Umbilical cord (tissue), 1 donor: ENCODE measurements at regions not wholly inside any gene's neighbourhood (a gene's known extent, or its start where the extent isn't known, plus 50 kb on each side); places are given as distances from the start of the nearest gene placed in this dataset.
A peak's percentile ranks its signal among the peaks of the same experiment; 100 is the strongest.
"Not testable (repeated sequence)": the region's sequence is repeated elsewhere in the genome, so short reads cannot be mapped to it uniquely, and the experiment has no call there.

Source experiments
- DNase-seq: peaks from one replicate; pipeline ENCODE4 v3.0.0-alpha.2; 2015; ENCODE audit warnings: low spot score

DNA sequence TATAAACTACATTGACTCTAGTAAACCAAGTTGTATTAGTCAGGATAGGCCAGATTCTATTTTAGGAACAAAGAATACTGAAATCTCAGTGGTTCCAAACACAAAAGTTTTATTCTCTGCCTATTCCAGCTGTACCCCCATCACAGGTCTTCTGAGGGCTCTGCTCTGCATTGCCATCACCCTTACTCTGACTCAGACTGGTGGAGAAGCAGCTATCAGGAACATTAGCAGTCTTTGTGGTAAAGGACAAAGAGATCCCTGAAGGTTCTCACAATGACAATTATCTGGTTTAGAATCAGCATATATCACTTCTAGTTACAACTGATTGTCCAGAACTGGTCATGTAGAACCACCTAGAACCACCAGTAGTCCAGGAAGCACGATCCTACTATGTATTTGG, 251.1 kb downstream of the GLUD2 start:
- no peak for DNase-seq

DNA sequence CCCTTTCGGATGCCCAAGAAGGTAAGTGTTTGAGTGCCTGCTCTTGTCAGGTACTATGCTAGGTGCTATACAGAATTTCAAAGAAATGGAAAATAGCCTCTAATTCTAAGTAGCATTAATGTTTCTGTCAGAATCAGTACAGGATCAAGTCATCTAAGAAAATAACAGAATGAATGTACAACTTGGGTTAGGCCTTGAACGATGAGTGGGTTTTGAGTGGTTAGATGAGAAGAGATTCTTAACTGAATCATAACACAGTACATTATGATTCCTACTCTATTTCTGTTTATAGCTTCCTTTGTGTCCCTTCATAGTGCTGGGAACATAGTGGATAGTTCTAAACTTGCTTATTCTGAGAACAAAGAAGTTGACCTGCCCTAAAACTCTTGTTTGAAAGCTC, 253.9 kb downstream of the GLUD2 start:
- DNase-seq = no peak

- DNase-seq = no peak
Observed at GRCh38 chrX:121301822-121302221, 254.4 kb downstream of the GLUD2 start.

DNA sequence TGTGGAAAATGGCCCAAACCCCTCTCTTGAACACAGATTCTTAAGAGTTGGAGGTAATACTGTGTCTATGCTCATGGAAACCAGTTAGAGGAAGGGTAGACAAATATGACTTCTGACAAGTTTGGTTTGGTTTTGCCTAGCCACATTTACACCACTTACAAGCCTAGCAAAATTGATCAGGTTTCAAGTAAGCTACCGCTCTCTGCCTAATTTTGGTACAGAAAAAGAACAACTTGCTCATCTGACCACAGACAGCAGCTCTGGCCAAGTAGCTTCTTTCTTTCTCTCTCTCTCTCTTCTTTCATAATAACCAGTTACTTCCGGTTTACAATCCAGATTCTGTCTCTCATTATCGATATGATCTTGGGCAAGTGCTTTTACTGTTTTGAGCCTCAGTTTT, 260.0 kb downstream of the GLUD2 start:
- no peak for DNase-seq

DNA sequence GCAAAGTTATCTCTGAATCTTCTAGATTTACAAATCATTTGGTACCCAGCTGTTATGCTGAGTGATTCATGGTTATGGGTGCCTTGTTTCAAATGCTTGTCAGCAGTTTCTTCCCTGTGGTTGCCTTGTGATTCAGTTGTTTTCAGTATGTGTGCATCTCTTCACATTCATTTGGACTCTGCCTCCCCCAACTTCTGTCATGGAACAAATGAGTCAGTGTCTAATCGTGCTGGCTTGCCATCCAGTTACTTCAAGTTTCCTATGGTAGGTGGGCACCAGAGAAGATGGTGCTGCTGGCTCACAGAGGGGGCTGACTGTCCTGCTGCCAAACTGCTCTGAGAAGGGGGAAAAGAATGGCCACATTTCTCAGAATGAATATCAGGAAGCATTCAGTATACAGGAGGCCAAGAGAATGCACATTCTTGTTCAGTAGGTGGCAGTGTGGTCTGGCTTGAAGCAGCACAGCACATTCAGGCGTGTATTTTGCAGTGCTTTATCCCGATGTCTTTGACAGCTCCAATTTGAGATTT, 260.9 kb downstream of the GLUD2 start:
- DNase-seq = peak; percentile 41

GRCh38 chrX:121310820-121311219, 263.4 kb downstream of the GLUD2 start:
- DNase-seq = no peak

DNA sequence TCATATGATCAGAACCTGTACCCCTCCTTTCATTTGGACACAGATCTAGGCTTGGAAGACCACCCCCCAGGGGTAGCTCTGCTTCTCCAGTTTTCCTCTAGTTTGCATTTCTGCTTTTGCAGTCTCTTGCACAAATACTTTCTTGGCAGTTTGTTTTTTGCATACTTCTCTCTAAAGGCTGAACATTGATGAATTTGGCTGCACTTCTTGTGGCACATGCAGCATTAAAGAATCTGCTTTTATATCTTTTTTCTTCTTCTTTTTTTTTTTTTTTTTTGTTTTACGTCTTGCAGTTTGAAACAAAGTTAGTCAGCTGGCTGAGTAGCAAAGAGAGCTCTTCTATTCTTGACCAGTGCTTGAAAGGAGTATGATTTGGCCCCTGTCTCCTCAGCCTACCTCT, 273.0 kb downstream of the GLUD2 start:
- no peak for DNase-seq

GRCh38 chrX:121322159-121322558, 274.7 kb downstream of the GLUD2 start:
- no peak for DNase-seq

DNA sequence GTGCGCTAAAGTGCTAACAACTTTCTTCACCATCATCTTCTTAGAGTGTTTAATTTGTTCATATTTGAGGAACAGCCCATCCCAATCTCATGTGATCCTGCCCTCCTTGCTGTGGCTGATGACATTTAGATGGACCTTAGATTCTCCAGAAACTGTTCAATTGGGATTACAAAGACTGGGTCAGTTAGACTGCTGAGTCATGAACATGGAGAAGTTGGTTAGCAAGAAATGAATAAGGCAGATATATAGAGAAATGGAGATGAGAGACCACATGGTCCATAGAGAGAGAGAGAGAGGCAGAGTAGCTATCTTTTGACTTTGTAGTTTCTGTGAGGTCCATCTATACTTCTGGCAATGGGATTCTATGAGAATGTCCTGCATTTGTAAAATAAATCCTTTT, 275.9 kb downstream of the GLUD2 start:
- no peak for DNase-seq

GRCh38 chrX:121333942-121334341, 286.5 kb downstream of the GLUD2 start:
- no peak for DNase-seq

- DNase-seq = peak; percentile 22
Observed at GRCh38 chrX:121336831-121337421, 289.5 kb downstream of the GLUD2 start.

- no peak for DNase-seq
Observed at GRCh38 chrX:121337816-121338215, 290.4 kb downstream of the GLUD2 start.

DNA sequence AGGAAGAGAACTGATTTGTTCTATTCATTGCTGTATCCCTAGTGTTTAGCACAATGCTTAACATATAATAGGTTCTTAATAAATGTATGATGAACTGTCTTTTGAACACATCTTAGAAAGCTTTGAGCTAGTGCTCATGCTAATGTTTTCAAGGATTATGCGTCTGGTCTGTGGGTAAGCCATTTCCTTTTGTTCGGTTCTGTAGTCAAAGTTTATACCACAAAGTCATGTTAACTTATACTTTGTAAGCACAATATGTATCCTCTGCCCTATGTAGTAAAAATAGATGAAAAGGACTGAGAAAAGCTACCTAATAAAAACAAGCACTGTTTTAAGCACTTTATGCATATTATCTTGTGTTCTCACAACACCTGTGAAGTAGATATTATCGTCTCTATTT, 301.9 kb downstream of the GLUD2 start:
- no peak for DNase-seq

GRCh38 chrX:121356139-121356849, 308.9 kb downstream of the GLUD2 start:
- no peak for DNase-seq

GRCh38 chrX:121356850-121357171, 309.4 kb downstream of the GLUD2 start:
- no peak for DNase-seq

DNA sequence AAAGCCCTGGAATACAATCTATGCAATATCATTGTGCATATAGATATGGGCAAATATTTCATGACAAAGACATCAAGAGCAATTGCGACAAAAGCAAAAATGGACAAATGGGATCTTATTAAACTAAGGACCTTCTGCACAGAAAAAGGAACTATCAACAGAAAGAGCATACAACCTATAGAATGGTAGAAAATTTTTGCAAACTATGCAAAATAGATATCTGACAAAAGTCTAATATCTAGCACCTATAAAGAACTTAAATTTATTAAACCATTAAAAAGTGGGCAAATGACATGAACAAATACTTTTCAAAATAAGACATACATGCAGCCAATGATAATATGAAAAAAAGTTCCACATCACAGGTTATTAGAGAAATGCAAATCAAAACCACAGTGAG, 312.9 kb downstream of the GLUD2 start:
- no peak for DNase-seq

- no peak for DNase-seq
Observed at GRCh38 chrX:121365572-121366161, 318.3 kb downstream of the GLUD2 start.

- DNase-seq = no peak
Observed at GRCh38 chrX:121374471-121374870, 327.1 kb downstream of the GLUD2 start.

GRCh38 chrX:121381915-121382314, 334.5 kb downstream of the GLUD2 start:
- not testable (repeated sequence) for DNase-seq

GRCh38 chrX:121389976-121390714, 342.7 kb downstream of the GLUD2 start:
- DNase-seq = no peak

GRCh38 chrX:121405826-121406225, 358.4 kb downstream of the GLUD2 start:
- no peak for DNase-seq

- DNase-seq = no peak
Observed at GRCh38 chrX:121407627-121408026, 360.2 kb downstream of the GLUD2 start.
